Thyroid gland (tissue), 4 donors: ENCODE measurements at regions not wholly inside any gene's neighbourhood (a gene's known extent, or its start where the extent isn't known, plus 50 kb on each side); places are given as distances from the start of the nearest gene placed in this dataset.
A peak's percentile ranks its signal among the peaks of the same experiment; 100 is the strongest.

Experiments used
- DNase-seq, 2 donors: peaks; one replicate each; pipeline ENCODE4 v3.0.0-alpha.2; 2019
- H3K27ac ChIP-seq, 3 donors: fragments of 200-600 bp; sonication (generic); 1 replicate in 2 of 3; 2 replicates in 1 of 3; pipeline ENCODE4 v1.5.1; 2016 to 2019; ENCODE audit warnings: mild to moderate bottlenecking in 1 of 3, moderate library complexity in 1 of 3
- H3K27me3 ChIP-seq: fragments of 200-600 bp; sonication (generic); one replicate; pipeline ENCODE4 v1.5.1; 2019
- H3K36me3 ChIP-seq, 2 donors: fragments of 200-600 bp; sonication (generic); one replicate each; pipeline ENCODE4 v1.5.1; 2016 to 2019
- H3K4me1 ChIP-seq, 2 donors: fragments of 200-600 bp; sonication (generic); one replicate each; pipeline ENCODE4 v1.5.1; 2017 to 2019
- H3K4me3 ChIP-seq, 3 donors: fragments of 200-600 bp; sonication (generic); replicated peaks in 1 of 3; 1 replicate in 2 of 3; 2 replicates in 1 of 3; pipeline ENCODE4 v1.5.1; 2016; ENCODE audit warnings: mild to moderate bottlenecking in 1 of 3
- H3K9me3 ChIP-seq: fragments of 200-600 bp; sonication (generic); one replicate; pipeline ENCODE4 v1.5.1; 2017
- CTCF ChIP-seq, 6 experiments: fragments of 200-600 bp in 3 of 6; fragments of 450-650 bp in 3 of 6; sonication (generic) in 3 of 6; IDR thresholded peaks; one replicate each; pipeline ENCODE4 v1.5.1; 2016 to 2019; ENCODE audit warnings: antibody characterized with exemption in 6 of 6, mild to moderate bottlenecking in 2 of 6, inconsistent platforms in 1 of 6, moderate library complexity in 1 of 6
- POLR2A ChIP-seq, 2 donors: fragments of 450-650 bp; IDR thresholded peaks; one replicate each; pipeline ENCODE4 v1.6.1; 2017; ENCODE audit warnings: antibody characterized with exemption in 2 of 2, mild to moderate bottlenecking in 2 of 2, moderate library complexity in 1 of 2
- WGBS, 2 donors: methylation state at CpG; one replicate each; pipeline ENCODE4 v1.1.5; 2017; 5-methylcytosine and 5-hydroxymethylcytosine counted together
- intact Hi-C: fragments of 100-400 bp; cut with DNase I; formaldehyde crosslinking; loops from one replicate; pipeline ENCODE4 v1.15.1; 2023

- no peaks in the 10 kb centered on the region for H3K36me3 ChIP-seq
- peak overlapping the region; percentile 51 to 66 (median 62) for H3K27ac ChIP-seq
- peaks cover 18 to 27% of the 10 kb centered on the region in 2 donors for H3K4me1 ChIP-seq
- no peaks in the 10 kb centered on the region for H3K27me3 ChIP-seq
- peak; percentile 52 to 54 for DNase-seq
- H3K4me3 ChIP-seq, result no peak overlapping the region
- TF ChIP-seq POLR2A (IDR thresholded peaks at IDR 0.05), result peak in 1 of 2 donors; percentile 64
- no peak for TF ChIP-seq CTCF (IDR thresholded peaks at IDR 0.05)
- intact Hi-C loops, result no loop called here
- 28 to 32% methylated on average over 7 of the region's 7 CpGs for WGBS, 2 donors
- no peaks in the 10 kb centered on the region for H3K9me3 ChIP-seq
Observed at GRCh38 chr4:140243278-140243753, 89.3 kb upstream of the MAML3 start.

GRCh38 chr4:140242357-140243277 is 88.6 kb upstream of the MAML3 start:
- WGBS, 2 donors, result 79 to 83% methylated on average over 8 of the region's 8 CpGs
- TF ChIP-seq CTCF (IDR thresholded peaks at IDR 0.05) (no peak), POLR2A (IDR thresholded peaks at IDR 0.05) (no peak)
- peak in 1 of 2 donors; percentile 6 for DNase-seq
- H3K4me3 ChIP-seq, result no peak overlapping the region
- no peaks in the 10 kb centered on the region for H3K36me3 ChIP-seq
- no peaks in the 10 kb centered on the region for H3K9me3 ChIP-seq
- peaks cover 25 to 34% of the 10 kb centered on the region in 2 donors for H3K4me1 ChIP-seq
- intact Hi-C loops, result no loop called here
- peak overlapping the region; percentile 51 to 66 (median 62) for H3K27ac ChIP-seq
- H3K27me3 ChIP-seq, result no peaks in the 10 kb centered on the region

- intact Hi-C loops, result no loop called here
- no peak for DNase-seq
- Histone ChIP-seq H3K27me3 (no peaks in the 10 kb centered on the region), H3K9me3 (no peaks in the 10 kb centered on the region), H3K27ac (peak overlapping the region; percentile 3 to 98 (median 96)), H3K36me3 (no peaks in the 10 kb centered on the region), H3K4me3 (no peak overlapping the region), H3K4me1 (peaks cover 32 to 45% of the 10 kb centered on the region in 2 donors)
- whole genome bisulfite sequencing, 2 donors, result 84 to 87% methylated on average over 6 of the region's 6 CpGs
- TF ChIP-seq POLR2A (IDR thresholded peaks at IDR 0.05) (no peak), CTCF (IDR thresholded peaks at IDR 0.05) (no peak)
Observed at GRCh38 chr4:140240237-140240636, 86.3 kb upstream of the MAML3 start.

- Histone ChIP-seq H3K9me3 (no peaks in the 10 kb centered on the region), H3K4me3 (no peak overlapping the region), H3K27me3 (no peaks in the 10 kb centered on the region), H3K27ac (peak overlapping the region; percentile 87 to 98 (median 96)), H3K36me3 (no peaks in the 10 kb centered on the region), H3K4me1 (peaks cover 32 to 45% of the 10 kb centered on the region in 2 donors)
- WGBS, 2 donors, result 26 to 36% methylated on average over 7 of the region's 7 CpGs
- peak; percentile 87 to 88 for DNase-seq
- TF ChIP-seq POLR2A (IDR thresholded peaks at IDR 0.05) (peak in 1 of 2 donors; percentile 78), CTCF (IDR thresholded peaks at IDR 0.05) (no peak)
- intact Hi-C loops, result no loop called here
Observed at GRCh38 chr4:140239311-140239710, 85.3 kb upstream of the MAML3 start.
